Prostate gland (tissue), 2 donors: ENCODE measurements at regions not wholly inside any gene's neighbourhood (a gene's known extent, or its start where the extent isn't known, plus 50 kb on each side); places are given as distances from the start of the nearest gene placed in this dataset.
"Not testable (repeated sequence)": the region's sequence is repeated elsewhere in the genome, so short reads cannot be mapped to it uniquely, and the experiment has no call there.

Source experiments
- DNase-seq: peaks from one replicate; pipeline ENCODE4 v3.0.0-alpha.2; 2019; ENCODE audit warnings: low spot score
- H3K27ac ChIP-seq, 2 donors: fragments of 200-600 bp; sonication (generic); 2 replicates each; pipeline ENCODE4 v1.5.1; 2017 to 2019
- H3K27me3 ChIP-seq: fragments of 200-600 bp; sonication (generic); replicated peaks from 2 replicates; pipeline ENCODE4 v1.5.1; 2019; ENCODE audit not compliant: insufficient read depth
- H3K36me3 ChIP-seq, 2 donors: fragments of 200-600 bp; sonication (generic); 1 replicate in 1 of 2; 2 replicates in 1 of 2; pipeline versions ENCODE4 v1.5.1 to v1.8.1; 2017 to 2019
- H3K4me1 ChIP-seq: fragments of 200-600 bp; sonication (generic); replicated peaks from 2 replicates; pipeline ENCODE4 v1.5.1; 2019
- H3K4me3 ChIP-seq, 2 donors: fragments of 200-600 bp; sonication (generic); 2 replicates each; pipeline ENCODE4 v1.5.1; 2017 to 2019
- H3K9me3 ChIP-seq: fragments of 200-600 bp; sonication (generic); 2 replicates; pipeline ENCODE4 v1.5.1; 2017
- CTCF ChIP-seq, 4 experiments: fragments of 200-600 bp in 2 of 4; fragments of 450-650 bp in 2 of 4; sonication (generic) in 2 of 4; IDR thresholded peaks; 1 replicate in 3 of 4; 2 replicates in 1 of 4; pipeline ENCODE4 v1.5.1; 2016 to 2019; ENCODE audit warnings: antibody characterized with exemption in 4 of 4, mild to moderate bottlenecking in 2 of 4, moderate library complexity in 2 of 4
- POLR2A ChIP-seq: fragments of 450-650 bp; IDR thresholded peaks from one replicate; pipeline ENCODE4 v1.6.1; 2016; ENCODE audit warnings: antibody characterized with exemption, mild to moderate bottlenecking
- POLR2AphosphoS5 ChIP-seq: sonication (generic); formaldehyde crosslinking; IDR thresholded peaks from one replicate; pipeline ENCODE4 v1.6.1; 2017; ENCODE audit warnings: antibody characterized with exemption
- WGBS: methylation state at CpG from one replicate; pipeline ENCODE4 v1.1.5; 2018; 5-methylcytosine and 5-hydroxymethylcytosine counted together
- intact Hi-C: fragments of 100-400 bp; cut with DNase I; formaldehyde crosslinking; loops from one replicate; pipeline ENCODE4 v1.14.2; 2022

- Histone ChIP-seq H3K36me3 (no peaks in the 10 kb centered on the region), H3K27ac (no peak overlapping the region), H3K9me3 (no peaks in the 10 kb centered on the region), H3K27me3 (no peaks in the 10 kb centered on the region), H3K4me1 (no peaks in the 10 kb centered on the region), H3K4me3 (no peak overlapping the region)
- TF ChIP-seq POLR2AphosphoS5, result no peak
- TF ChIP-seq CTCF (IDR thresholded peaks at IDR 0.05), result no peak
- no peak for TF ChIP-seq POLR2A
- intact Hi-C loops, result no loop called here
- peak; percentile 48 for DNase-seq
- 21% methylated on average over 1 of the region's 1 CpG for WGBS
These were observed 61.7 kb downstream of the CALM1 start for GRCh38 chr14:90458536-90458935.

DNA sequence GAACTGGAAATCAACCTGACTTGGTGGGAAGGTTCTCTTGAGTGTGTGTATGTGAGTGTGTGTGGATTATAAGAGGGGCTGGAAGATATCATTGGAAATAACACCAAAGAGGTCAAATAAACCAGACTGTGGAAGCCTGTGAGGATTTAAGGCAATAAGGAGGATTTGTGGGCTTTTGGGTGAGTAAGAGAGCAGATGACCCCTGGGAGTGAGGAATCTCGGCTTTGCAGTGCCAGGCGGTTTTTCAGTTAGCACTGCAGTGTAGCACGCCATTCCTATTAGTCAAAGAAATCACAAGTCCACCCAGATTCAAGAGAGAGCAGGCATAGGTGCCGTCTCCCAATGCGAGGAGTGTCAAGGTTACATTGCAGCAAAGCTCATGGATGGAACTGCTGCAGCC, 63.3 kb downstream of the CALM1 start:
- Histone ChIP-seq H3K9me3 (no peaks in the 10 kb centered on the region), H3K27ac (no peak overlapping the region), H3K4me1 (no peaks in the 10 kb centered on the region), H3K27me3 (no peaks in the 10 kb centered on the region), H3K4me3 (no peak overlapping the region), H3K36me3 (no peaks in the 10 kb centered on the region)
- WGBS, result 96% methylated on average over 5 of the region's 5 CpGs
- intact Hi-C loops, result no loop called here
- TF ChIP-seq POLR2AphosphoS5 (no peak), CTCF (IDR thresholded peaks at IDR 0.05) (no peak), POLR2A (no peak)
- no peak for DNase-seq

DNA sequence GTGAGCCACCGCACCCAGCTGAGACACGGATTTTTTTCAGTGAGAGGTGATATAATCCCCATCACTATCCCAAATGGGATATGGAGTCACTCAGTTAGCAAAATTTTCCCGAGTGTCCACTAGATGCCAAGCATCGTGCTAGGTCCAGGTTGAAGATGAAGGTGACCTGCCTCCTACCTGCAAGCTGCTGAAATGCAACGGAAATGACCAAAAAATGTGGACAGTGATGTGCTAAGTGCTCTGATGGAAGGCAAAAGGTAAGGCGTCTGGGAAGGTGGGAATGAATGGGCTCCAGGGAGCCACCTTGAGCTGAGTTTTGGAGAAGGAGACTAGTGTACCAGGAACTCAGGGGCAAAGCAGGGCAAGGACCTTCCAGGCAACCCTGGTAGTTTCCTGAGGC, 64.6 kb downstream of the CALM1 start:
- intact Hi-C loops, result no loop called here
- no peak overlapping the region for H3K4me3 ChIP-seq
- 93% methylated on average over 6 of the region's 6 CpGs for WGBS
- no peak for TF ChIP-seq CTCF (IDR thresholded peaks at IDR 0.05)
- no peak for TF ChIP-seq POLR2AphosphoS5
- H3K9me3 ChIP-seq, result no peaks in the 10 kb centered on the region
- no peak for DNase-seq
- no peaks in the 10 kb centered on the region for H3K27me3 ChIP-seq
- H3K4me1 ChIP-seq, result no peaks in the 10 kb centered on the region
- H3K27ac ChIP-seq, result no peak overlapping the region
- H3K36me3 ChIP-seq, result no peaks in the 10 kb centered on the region

DNA sequence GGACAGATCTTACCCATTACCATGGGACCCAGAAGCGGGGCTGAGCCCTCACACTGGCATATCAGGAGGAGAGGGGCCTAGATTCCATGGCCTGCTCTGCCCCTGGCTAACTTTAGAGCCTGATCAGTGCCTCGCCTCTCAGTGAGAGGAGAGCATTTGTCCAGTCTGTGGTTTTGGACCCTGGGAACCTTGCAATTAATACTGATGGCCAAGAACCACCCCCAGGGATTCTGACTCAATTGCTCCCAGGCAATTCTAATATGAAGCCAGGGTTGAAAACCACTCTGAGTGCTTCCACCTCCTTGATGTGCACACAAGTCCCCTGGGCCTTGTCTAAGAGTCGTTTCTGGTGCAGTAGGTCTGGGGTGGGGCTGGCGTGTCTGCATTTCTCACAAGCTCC, 67.7 kb downstream of the CALM1 start:
- WGBS, result 92% methylated on average over 4 of the region's 4 CpGs
- Histone ChIP-seq H3K36me3 (no peaks in the 10 kb centered on the region), H3K9me3 (no peaks in the 10 kb centered on the region), H3K27ac (no peak overlapping the region), H3K4me1 (no peaks in the 10 kb centered on the region), H3K27me3 (no peaks in the 10 kb centered on the region), H3K4me3 (no peak overlapping the region)
- intact Hi-C loops, result no loop called here
- DNase-seq, result no peak
- TF ChIP-seq POLR2AphosphoS5, result no peak
- TF ChIP-seq POLR2A, result no peak
- no peak for TF ChIP-seq CTCF (IDR thresholded peaks at IDR 0.05)

- H3K4me1 ChIP-seq, result no peaks in the 10 kb centered on the region
- TF ChIP-seq POLR2A, result no peak
- no peak for TF ChIP-seq POLR2AphosphoS5
- TF ChIP-seq CTCF (IDR thresholded peaks at IDR 0.05), result no peak
- no peak overlapping the region for H3K27ac ChIP-seq
- intact Hi-C loops, result no loop called here
- H3K27me3 ChIP-seq, result no peaks in the 10 kb centered on the region
- H3K9me3 ChIP-seq, result no peaks in the 10 kb centered on the region
- H3K4me3 ChIP-seq, result no peak overlapping the region
- DNase-seq, result no peak
- WGBS, result 54% methylated on average over 4 of the region's 4 CpGs
- no peaks in the 10 kb centered on the region for H3K36me3 ChIP-seq
These were observed 70.7 kb downstream of the CALM1 start for GRCh38 chr14:90467501-90467900.

DNA sequence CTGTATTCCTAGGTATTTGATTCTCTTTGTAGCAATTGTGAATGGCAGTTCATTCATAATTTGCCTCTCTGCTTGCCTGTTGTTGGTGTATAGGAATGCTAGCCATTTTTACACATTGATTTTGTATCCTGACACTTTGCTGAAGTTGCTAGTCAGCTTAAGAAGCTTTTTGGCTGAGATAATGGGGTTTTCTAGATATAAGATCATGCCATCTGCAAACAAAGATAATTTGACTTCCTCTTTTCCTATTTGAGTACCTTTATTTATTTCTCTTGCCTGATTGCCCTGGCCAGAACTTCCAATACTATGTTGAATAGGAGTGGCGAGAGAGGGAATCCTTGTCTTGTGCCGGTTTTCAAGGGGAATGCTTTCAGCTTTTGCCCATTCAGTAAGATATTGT, 72.6 kb downstream of the CALM1 start:
- H3K9me3 ChIP-seq, intact Hi-C loops, H3K27ac ChIP-seq, H3K4me1 ChIP-seq, DNase-seq, H3K4me3 ChIP-seq, H3K36me3 ChIP-seq, H3K27me3 ChIP-seq: not testable (repeated sequence)
- 89% methylated on average over 2 of the region's 2 CpGs for WGBS
